ENCODE measurements at regions not wholly inside any gene's neighbourhood (a gene's known extent, or its start where the extent isn't known, plus 50 kb on each side); places are given as distances from the start of the nearest gene placed in this dataset.

GRCh38 chr5:88515068-88515467 lies 246.4 kb upstream of the TMEM161B start:
- Histone ChIP-seq H3K4me3 (no peak overlapping the region), H3K36me3 (no peaks in the 10 kb centered on the region), H3K27ac (no peak overlapping the region), H3K9me3 (no peaks in the 10 kb centered on the region), H3K4me1 (no peaks in the 10 kb centered on the region), H3K27me3 (no peaks in the 10 kb centered on the region)
- intact Hi-C loops (cut with DNase I): no loop called here
- no peak for TF ChIP-seq CTCF (IDR thresholded peaks at IDR 0.05)
- TF ChIP-seq POLR2AphosphoS5 (IDR thresholded peaks at IDR 0.05): no peak
- no peak for TF ChIP-seq POLR2A (IDR thresholded peaks at IDR 0.05)
- no peak for TF ChIP-seq EP300 (IDR thresholded peaks at IDR 0.05)
- WGBS, 2 donors: 92 to 98% methylated on average over 1 of the region's 1 CpG
- no peak for DNase-seq

GRCh38 chr5:88509403-88509802 lies 240.8 kb upstream of the TMEM161B start:
- H3K4me3 ChIP-seq: no peak overlapping the region
- TF ChIP-seq POLR2AphosphoS5 (IDR thresholded peaks at IDR 0.05) (no peak), CTCF (IDR thresholded peaks at IDR 0.05) (no peak), POLR2A (IDR thresholded peaks at IDR 0.05) (no peak), EP300 (IDR thresholded peaks at IDR 0.05) (no peak)
- WGBS, 2 donors: 63 to 70% methylated on average over 3 of the region's 3 CpGs
- H3K27me3 ChIP-seq: no peaks in the 10 kb centered on the region
- intact Hi-C loops (cut with DNase I): no loop called here
- no peak overlapping the region for H3K27ac ChIP-seq
- no peaks in the 10 kb centered on the region for H3K9me3 ChIP-seq
- H3K36me3 ChIP-seq: no peaks in the 10 kb centered on the region
- H3K4me1 ChIP-seq: no peaks in the 10 kb centered on the region
- no peak for DNase-seq

GRCh38 chr5:88507261-88507660 lies 238.6 kb upstream of the TMEM161B start:
- no peak overlapping the region for H3K4me3 ChIP-seq
- no peaks in the 10 kb centered on the region for H3K27me3 ChIP-seq
- no peak for DNase-seq
- H3K4me1 ChIP-seq: peaks cover 0 to 5% (median under 1%) of the 10 kb centered on the region in 4 donors
- WGBS, 2 donors: 83 to 86% methylated on average over 4 of the region's 4 CpGs
- no peak overlapping the region for H3K27ac ChIP-seq
- TF ChIP-seq POLR2A (IDR thresholded peaks at IDR 0.05) (no peak), POLR2AphosphoS5 (IDR thresholded peaks at IDR 0.05) (no peak), EP300 (IDR thresholded peaks at IDR 0.05) (no peak), CTCF (IDR thresholded peaks at IDR 0.05) (no peak)
- H3K9me3 ChIP-seq: no peaks in the 10 kb centered on the region
- no peaks in the 10 kb centered on the region for H3K36me3 ChIP-seq
- intact Hi-C loops (cut with DNase I): no loop called here

- Histone ChIP-seq H3K4me3 (peak overlapping the region in 1 of 4 donors; percentile 60), H3K27ac (no peak overlapping the region), H3K4me1 (peaks cover 0 to 7% (median 3%) of the 10 kb centered on the region in 4 donors), H3K9me3 (no peaks in the 10 kb centered on the region), H3K27me3 (no peaks in the 10 kb centered on the region), H3K36me3 (no peaks in the 10 kb centered on the region)
- WGBS, 2 donors: 59 to 80% methylated on average over 3 of the region's 3 CpGs
- TF ChIP-seq EP300 (IDR thresholded peaks at IDR 0.05) (no peak), POLR2A (IDR thresholded peaks at IDR 0.05) (no peak), POLR2AphosphoS5 (IDR thresholded peaks at IDR 0.05) (no peak), CTCF (IDR thresholded peaks at IDR 0.05) (no peak)
- intact Hi-C loops (cut with DNase I): no loop called here
- no peak for DNase-seq
These were observed 234.8 kb upstream of the TMEM161B start for GRCh38 chr5:88503406-88503805.

GRCh38 chr5:88503041-88503345 lies 234.3 kb upstream of the TMEM161B start:
- intact Hi-C loops (cut with DNase I): no loop called here
- 7 to 28% methylated on average over 2 of the region's 2 CpGs for WGBS, 2 donors

More at GRCh38 chr5:88503041-88503345, 234.3 kb upstream of the TMEM161B start:
- TF ChIP-seq POLR2A (IDR thresholded peaks at IDR 0.05): no peak
- TF ChIP-seq POLR2AphosphoS5 (IDR thresholded peaks at IDR 0.05): no peak
- TF ChIP-seq EP300 (IDR thresholded peaks at IDR 0.05): no peak
- TF ChIP-seq CTCF (IDR thresholded peaks at IDR 0.05): no peak
- Histone ChIP-seq H3K36me3 (no peaks in the 10 kb centered on the region), H3K9me3 (no peaks in the 10 kb centered on the region), H3K27me3 (no peaks in the 10 kb centered on the region), H3K27ac (peak overlapping the region in 1 of 4 donors; percentile 44), H3K4me1 (peaks cover 0 to 7% (median 3%) of the 10 kb centered on the region in 4 donors), H3K4me3 (peak overlapping the region in 3 of 4 donors; percentile 45 to 60 (median 47))
- DNase-seq: no peak

Data from sigmoid colon (tissue), 6 donors.